Superior temporal gyrus (tissue), 1 donor: ENCODE measurements at regions not wholly inside any gene's neighbourhood (a gene's known extent, or its start where the extent isn't known, plus 50 kb on each side); places are given as distances from the start of the nearest gene placed in this dataset.
"Not testable (repeated sequence)": the region's sequence is repeated elsewhere in the genome, so short reads cannot be mapped to it uniquely, and the experiment has no call there.

Experiments
- DNase-seq: peaks from one replicate; pipeline ENCODE4 v3.0.0-alpha.2; 2016; ENCODE audit errors: extremely low spot score

DNA sequence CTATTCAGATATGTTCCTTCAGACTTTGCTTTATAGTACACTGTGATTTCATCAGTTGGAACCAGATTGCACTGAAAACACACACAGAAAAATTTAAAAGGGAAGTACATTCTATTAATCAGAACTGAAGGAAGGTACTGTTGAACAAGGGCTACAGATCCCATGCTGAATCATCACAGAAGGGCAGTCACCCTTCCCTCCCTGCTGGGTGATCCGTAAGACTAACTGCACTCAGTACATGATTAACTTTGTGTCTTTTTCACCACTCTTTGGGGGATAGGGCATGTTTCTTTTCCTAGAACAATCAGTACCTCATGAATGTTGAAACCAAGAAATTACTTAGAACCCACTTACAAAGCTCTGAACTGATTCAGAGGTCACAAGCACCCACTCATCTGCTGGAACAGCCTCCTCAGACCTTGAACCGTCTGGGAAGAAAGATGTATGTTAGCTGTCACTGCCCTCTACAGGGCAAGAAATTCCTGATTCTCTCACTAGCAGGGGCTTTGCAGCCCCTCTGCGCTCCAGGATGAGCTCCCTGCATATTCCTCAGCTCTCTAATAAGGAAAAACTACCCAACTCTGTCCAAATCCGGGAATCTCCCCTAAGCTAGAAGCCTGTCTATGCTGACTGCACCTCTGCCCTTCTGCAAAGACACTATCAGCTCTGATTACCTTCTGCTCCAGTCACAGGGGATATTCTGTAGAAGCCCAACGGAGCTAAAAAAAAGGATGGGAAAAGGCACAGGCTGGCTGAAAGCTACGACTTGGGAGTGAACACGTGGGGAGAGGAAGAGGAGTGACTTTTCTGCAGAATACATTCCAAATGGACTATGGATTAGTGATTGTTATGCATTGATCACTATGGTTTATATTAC lies 51.0 kb downstream of the IARS1 start:
- no peak for DNase-seq

DNA sequence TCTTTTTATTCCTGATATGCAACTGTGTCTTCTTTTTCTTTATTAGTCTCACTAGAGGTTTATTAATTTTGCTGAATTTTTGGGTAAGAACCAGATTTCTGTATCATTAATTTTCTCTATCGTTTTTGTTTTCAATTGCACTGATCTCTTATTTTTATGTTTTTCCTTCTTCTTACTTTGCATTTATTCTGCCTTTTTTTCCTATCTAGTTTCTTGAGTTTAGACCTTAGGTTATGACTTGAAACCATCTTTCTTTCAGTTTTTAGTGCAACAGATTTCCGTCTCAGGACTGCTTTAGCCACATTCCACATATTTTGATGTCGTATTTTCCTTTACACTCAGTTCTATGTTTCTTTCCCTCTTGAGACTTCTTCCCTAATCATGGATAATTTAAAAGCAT lies 56.6 kb downstream of the IARS1 start:
- no peak for DNase-seq

DNA sequence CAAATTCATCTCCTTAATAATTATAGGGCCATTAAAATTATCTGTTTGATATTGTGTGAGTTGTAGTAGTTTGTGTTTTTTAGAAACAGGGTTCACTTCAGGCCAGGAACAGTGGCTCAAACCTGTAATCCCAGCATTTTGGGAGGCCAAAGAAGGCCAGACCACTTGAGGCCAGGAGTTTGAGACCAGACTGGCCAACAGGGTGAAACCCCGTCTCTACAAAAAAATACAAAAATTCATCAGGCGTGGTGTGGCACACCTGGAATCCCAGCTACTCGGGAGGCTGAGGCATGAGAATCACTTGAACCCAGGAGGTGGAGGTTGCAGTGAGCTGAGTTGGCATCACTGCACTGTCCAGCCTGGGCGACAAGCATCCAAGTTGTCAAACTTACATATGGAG lies 57.0 kb downstream of the IARS1 start:
- DNase-seq = no peak

DNA sequence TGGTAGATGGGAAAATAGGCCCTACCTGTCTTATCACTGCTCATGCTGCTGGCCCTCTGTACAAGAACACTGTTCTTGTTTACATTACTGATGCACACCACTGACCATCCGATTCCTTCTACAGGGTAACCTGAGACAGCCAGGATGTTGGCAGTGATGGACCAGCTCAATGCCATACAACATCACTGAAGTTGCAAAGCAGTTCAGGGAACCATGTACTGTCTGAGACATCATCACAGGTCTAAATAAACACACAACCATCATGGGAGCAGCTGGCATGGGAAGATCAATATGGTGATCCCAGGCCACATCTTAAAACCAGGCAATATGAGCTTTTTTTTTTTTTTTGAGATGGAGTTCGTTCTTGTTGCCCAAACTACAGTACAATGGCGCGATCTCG lies 59.0 kb downstream of the IARS1 start:
- DNase-seq = no peak

DNA sequence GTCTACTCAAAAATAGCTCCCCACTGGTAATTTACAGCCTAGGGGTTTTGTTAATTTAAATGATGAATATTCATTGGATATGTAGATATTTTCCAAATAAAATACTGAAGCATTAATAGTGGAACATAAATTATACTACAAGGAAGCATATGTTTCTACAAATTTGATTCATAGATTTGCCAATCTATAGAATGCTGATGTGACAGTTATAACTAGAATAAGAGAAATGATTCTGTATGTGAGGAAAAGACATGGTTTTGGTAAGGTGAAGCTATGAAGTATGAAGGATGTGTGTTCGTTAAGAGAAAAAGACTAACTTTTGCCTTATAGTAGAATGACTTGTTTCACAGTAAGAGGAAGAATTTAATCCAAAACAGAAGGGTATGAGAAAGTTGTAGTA lies 61.3 kb downstream of the IARS1 start:
- no peak for DNase-seq

DNA sequence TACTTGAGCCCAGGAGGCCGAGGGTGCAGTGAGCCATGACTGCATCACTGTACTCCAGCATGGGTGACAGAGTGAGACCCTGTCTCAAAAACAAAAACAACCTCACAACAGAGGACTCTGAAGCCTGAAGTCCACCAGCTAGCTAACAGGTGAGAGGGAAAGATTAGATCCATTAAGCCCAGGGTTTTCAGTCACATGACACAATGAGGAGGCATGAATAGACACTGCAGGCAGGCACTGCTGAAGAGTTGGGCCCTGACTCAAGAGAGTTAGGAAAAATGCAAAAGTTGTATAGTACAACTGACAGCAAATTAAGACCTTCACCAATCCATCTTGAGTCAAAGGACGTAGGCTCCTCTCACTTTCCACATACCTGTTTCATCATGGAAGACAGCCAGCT lies 64.9 kb downstream of the IARS1 start:
- no peak for DNase-seq

DNA sequence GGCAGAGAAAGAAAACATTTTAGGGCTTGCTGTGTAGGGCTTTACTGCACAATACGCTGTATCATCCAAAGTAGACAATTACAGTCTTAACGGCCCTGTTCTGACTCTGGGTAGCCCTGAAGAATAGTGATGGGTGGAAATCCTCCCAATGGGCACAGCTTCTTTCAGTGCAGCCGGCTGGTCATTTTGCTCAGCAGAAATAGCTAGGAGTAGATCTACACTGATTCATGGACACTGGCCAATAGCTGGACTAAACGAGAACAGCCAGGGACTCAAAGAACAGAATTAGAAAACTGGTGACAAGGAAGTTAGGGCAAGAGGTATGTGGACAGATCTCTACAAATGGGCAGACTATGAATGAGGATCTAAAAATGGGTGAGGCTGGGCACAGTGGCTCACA lies 69.3 kb downstream of the IARS1 start:
- no peak for DNase-seq

DNA sequence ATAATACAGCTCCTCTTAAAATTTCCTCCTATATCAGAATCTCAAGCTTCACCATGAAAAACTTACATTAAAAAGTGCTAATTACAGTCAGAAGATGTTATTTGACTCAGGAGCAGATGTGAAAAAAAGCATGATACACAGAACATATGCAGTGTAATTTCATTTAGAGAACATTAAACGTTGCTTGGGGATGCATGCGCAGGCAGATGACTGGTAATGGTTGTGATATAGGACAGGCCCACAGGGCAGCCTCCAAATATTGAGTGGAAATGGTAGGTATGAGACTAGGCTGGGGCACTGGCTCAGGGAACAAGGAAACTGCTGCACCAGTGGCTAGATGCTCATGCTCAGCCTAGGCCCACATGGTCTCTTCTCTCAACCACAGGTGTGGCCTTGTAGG lies 69.7 kb downstream of the IARS1 start:
- DNase-seq = no peak

DNA sequence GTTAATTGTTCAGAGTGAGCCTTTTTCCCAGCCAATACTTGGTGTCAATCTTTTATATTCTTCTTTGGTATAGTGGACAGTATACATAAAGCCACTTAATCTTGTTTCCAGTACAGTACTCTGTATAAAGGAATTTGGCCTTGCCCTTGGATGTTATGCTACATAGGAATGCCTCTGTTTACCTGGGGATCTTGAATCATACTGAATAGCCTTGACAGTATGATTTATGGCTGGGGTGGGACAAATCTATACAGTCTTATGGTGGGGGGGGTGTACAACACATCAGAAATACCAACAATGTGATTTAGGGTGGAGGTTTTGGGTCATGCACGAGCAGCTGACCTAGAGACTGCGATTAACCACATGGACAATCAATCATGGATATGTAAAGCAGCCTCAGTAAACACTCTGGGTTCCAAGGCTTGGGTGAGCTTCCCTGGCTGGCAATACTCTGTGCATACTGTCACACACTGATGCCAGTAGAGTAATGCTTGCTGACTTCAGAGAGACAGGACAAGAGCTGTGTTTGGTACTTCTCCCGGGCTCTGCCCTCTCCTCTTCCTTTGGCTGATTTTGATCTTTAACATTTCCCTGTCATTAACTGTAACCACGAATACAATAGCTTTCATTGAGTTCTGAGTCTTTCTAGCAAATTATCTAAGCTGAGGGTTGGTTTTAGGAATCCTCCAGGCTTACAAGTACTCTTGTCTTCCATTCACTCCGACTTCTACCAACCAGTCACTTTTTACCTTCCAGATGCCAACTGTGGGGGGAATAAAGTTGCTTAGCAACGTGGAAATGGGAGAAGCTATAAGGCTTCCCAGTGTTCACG lies 84.6 kb downstream of the IARS1 start:
- DNase-seq = no peak

DNA sequence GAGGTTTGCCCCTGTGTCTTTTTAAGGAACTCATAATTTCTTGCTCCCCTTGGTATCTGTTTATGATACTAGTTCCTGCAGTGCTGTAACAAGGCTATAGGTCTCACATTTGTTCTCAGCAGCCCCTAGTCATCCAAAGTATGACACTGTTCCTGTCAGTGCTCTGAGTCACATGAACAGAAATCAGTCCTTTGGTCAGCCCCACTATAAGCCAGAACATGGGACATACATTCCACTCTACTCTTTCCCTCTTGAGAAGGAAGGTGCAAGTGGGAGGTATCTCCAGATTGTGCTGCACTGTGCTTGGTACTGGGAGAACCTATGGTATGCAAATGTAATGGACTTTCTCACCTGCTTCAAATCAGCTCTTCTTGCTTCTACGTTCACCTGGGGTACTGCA lies 87.0 kb downstream of the IARS1 start:
- no peak for DNase-seq

DNA sequence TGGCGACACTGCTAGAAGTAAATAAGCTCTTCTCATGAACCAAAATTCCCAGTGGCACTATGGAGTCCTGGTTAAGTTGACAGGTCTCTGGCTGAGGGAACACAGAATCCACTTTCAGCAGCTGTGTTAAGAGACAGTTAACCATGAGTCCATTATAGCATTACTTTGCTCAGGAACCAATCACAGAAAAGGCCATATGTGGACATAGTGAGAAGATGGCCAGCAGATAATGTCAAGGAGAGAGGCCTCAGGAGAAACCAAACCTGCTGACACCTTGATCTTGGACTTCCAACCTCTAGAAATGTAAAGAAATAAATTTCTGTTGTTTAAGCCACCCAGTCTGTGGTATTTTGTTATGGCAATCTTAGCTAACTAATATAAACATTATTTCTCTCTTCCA lies 88.7 kb upstream of the SPTLC1 start:
- DNase-seq = not testable (repeated sequence)

DNA sequence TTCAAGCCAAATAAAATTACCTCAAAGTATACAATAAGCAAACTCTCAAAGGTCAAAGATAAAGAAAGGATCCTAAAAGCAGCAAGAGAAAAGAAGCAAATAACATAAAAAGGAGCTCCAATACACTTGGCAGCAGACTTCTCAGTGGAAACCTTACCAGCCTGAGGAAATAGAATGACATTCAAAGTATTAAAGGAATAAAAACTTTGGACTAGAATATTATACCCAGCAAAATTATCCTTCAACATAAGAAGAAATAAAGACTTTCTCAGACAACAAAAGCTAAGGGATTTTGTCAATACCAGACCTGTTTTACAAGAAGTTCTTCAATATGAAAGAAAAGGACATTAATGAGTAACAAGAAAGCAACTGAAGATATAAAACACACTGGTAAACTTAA lies 83.0 kb upstream of the SPTLC1 start:
- not testable (repeated sequence) for DNase-seq

DNA sequence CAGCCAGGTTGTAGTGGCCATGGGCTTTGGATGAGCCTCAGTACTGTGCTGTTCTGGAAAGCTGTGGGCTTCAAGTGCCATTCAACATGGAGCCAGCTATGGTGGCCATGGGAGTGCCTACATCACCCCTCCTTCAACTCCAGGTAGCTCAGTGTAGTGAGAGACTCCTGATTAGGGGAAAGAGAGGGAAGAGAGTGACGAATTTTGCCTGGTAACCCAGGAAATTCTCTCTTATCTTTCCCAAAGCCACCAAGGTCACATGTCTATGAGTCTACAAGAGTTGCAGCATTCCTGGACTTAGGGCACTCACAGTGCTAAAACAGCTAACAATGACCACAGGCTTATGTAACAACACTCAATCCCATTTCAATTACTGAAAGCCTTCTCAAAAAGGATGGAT lies 81.7 kb upstream of the SPTLC1 start:
- no peak for DNase-seq

DNA sequence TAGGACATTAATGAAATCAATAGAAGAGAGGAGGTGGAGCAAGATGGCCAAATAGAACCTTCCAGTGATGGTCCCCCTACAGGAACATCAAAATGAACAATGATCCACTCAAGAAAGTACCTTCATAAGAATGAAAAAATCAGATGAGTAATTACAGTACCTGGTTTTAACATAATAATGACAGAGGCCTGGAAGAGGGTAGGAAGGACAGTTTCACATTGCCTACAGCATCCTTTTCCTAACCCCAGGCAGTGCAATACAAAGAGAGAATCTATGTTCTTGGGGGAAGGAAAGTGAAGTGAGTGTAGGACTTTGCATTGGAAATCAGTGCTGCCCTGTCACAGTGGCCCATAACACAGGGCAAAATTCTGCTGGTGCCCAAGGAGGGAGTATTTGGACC lies 81.2 kb upstream of the SPTLC1 start:
- DNase-seq = no peak

DNA sequence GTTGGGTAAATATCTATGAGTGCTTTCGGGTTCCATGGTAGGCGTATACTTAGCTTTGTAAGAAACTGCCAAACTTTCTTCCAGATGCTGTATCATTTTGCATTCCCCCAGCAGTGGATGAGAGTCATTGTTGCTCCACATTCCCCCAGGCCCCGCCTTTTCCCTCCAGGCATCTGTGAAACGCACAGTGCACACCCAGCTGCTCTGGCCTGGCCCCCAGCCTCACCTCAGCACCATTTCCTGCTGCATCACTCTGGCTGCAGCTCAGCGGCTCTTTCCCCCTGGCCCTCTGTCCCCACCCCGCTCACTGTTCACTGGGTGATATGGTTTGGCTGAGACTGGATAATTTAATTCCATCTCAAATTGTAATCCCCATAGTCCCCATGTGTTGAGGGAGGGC lies 76.6 kb upstream of the SPTLC1 start:
- DNase-seq = no peak

DNA sequence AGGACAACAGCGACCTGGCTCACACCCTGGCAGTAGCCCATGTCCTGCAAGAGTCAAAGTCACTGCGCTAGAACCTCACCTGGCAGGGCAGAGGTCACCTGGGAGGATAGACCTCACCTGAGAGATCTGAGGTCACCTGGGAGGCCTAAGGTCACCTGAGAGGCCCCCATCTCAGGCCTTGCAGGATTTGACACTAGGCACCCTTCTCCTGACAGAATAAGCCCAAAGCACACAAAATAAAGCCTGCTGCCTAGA lies 75.2 kb upstream of the SPTLC1 start:
- DNase-seq = no peak

DNA sequence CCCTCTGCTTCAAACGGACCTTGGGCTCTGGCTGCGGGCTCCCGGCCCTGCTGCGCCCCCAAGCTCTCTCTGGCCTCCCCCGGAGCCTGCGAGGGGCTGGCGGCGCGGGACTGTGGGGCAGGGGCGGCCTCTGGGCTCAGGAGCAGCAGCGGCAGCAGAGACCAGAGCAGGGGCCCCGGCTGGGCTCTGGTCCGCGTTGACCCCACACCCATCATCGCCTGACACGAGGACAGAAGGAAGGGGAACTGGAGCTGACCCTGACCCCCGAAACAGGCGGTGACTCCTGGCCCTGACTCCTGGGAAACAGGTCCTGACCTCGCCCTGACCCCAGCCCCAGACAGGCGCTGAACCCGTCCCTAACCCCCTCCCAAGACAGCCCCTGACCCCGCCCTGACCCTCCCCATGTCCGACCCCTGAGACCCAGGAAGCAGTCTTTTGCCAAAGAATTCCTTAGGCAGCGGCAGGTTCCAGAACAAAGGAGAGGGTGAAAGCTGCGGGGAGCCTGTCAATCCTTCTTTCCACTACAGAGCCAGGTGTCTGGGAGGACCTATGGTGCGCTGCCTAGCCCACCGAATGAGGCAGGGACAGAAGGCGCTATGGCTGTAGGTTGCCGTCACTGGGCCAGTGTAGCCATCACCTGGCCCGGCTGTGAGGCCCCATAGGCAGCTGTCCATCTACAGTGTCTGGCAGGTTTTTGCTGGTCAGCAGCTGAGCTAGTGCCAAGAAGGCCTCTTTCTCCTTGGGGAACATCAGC lies 74.7 kb upstream of the SPTLC1 start:
- no peak for DNase-seq

DNA sequence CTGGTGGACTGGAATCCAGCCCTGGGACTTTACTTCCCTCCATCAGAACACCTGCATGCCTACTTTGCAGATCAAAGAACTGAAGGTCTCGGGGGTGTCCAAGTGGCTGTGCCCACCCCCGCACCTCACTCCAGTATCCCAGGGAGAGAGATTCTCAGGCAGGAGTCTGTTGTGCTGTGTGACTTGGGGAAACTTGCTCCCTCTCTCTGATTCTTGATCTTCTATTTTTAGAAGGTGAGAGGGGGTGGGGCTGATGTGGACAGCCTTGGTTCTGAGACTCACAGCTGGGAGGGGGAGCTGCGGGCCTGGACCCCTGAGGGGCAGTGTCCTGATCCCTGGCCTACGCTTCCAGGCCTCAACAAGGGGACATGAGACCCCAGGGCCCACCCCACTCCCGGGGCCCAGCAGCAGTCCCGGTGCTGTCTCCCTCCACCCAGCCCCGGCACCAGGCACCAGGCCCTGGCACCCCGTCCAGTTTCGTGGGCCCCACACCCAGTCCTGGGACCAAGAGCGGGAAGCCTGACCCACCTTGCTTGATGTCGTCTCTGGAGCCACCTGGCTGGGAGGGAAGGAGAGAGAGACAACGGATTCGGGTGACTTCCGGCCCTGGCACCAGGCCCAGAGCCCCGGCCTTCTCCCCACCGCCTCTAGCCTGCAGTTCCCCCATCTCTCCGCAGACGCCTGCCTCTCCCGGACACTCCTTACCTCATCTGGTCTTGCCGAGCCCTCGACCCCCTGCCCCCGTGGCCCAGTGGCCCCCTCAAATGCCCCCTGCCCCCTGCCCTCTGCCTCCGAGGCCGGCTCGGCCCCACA lies 74.0 kb upstream of the SPTLC1 start:
- no peak for DNase-seq

DNA sequence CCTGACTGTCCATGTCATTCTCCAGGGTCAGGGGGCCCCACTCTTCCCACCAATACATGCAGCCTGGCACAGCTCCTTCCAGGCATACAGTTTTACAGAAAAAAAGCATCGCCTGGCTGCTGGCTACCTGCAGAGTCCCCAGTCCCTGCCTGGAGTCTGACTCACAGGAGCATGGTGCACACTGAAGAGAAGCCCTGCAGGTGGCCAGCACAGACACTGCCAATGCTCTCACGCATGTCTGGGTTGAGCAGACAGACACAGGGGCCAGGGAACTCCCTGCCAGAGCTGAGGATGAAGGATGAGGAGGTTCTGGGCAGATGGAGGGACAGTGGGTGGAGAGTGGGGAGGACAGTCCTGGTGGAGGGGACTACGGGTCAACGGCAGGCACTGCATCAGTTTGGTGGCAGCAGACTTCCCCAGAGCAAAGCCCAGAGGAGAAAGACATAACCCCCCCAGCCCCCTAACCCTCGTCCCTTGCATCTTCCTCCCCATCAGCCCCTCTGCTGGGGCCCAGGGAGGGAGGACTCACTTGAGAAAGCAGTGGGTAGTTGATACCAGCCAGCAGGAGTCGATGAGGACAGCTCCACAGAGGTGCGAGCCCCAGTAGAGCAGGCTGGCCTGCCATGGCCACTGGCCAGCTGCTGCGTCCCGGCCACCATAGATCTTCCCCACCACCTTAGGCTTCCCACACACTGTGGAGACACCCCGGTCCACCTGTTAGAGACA lies 72.9 kb upstream of the SPTLC1 start:
- no peak for DNase-seq

DNA sequence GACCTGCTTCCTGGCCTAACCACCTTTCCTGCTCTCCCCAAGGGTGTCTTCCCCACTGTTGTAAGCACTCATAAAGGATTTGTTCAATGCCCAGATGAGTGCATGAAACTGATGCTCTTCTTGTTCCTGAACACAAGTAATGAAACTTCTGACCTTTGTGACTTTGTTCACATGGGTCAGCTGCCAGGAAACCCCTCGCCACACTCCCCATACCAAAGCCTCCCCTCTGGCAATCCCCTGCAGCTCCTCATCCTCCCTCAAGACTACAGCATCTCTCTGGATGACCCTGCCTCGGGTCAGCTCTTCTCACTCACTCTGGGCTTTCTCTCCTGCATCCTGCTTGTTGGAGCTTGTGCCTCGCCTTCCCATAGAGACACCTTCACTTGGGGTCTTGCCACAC lies 72.2 kb upstream of the SPTLC1 start:
- no peak for DNase-seq

DNA sequence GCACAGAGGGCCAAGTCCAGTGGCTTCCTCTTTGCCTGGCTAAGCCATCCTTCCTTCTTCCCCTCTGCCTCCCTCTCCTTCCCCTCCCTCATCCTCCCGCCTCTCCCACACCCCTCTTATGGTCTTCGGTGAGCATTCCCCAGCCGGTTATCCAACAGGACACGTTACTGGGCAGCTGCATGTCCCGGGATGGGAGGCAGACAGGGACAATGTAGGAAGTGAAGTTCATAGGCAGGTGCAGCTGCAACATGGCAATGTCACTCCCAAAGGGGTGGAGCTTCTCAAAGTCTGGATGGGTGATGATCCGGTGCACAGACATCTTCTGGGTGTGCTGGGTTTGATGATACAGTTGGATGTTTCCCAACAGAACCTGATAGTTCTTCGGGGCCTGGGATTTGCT lies 71.4 kb upstream of the SPTLC1 start:
- DNase-seq = no peak
